HG03565 (cell line): ENCODE measurements at regions not wholly inside any gene's neighbourhood (a gene's known extent, or its start where the extent isn't known, plus 50 kb on each side); places are given as distances from the start of the nearest gene placed in this dataset.

Source experiments
- ATAC-seq: cut with Tn5 transposase; IDR thresholded peaks from one replicate; pipeline ENCODE4 v1.9.1; 2021; ENCODE audit warnings: mild to moderate bottlenecking, moderate library complexity; ENCODE audit not compliant: unreplicated experiment

- ATAC-seq, result no peak
Measured at GRCh38 chr12:92003701-92004100, 141.9 kb downstream of the BTG1 start.

- ATAC-seq, result no peak
Measured at GRCh38 chr12:92002673-92003382, 142.8 kb downstream of the BTG1 start.

- ATAC-seq, result no peak
Measured at GRCh38 chr12:92002195-92002649, 143.4 kb downstream of the BTG1 start.

GRCh38 chr12:92000597-92000996, 145.0 kb downstream of the BTG1 start:
- no peak for ATAC-seq

GRCh38 chr12:91999823-92000222, 145.8 kb downstream of the BTG1 start:
- no peak for ATAC-seq

- ATAC-seq, result no peak
Measured at GRCh38 chr12:91998316-91998715, 147.3 kb downstream of the BTG1 start.

- ATAC-seq, result no peak
Measured at GRCh38 chr12:91994208-91994797, 151.3 kb downstream of the BTG1 start.

GRCh38 chr12:91993287-91994017, 152.2 kb downstream of the BTG1 start:
- ATAC-seq, result no peak

GRCh38 chr12:91991399-91992187, 154.1 kb downstream of the BTG1 start:
- peak; percentile 57 for ATAC-seq

- ATAC-seq, result no peak
Measured at GRCh38 chr12:91990525-91990924, 155.1 kb downstream of the BTG1 start.

GRCh38 chr12:91989143-91989542, 156.5 kb downstream of the BTG1 start:
- ATAC-seq, result no peak

- ATAC-seq, result no peak
Measured at GRCh38 chr12:91988086-91988923, 157.3 kb downstream of the BTG1 start.

- no peak for ATAC-seq
Measured at GRCh38 chr12:91986084-91986483, 159.6 kb downstream of the BTG1 start.

- no peak for ATAC-seq
Measured at GRCh38 chr12:91985002-91985787, 160.5 kb downstream of the BTG1 start.

GRCh38 chr12:91984556-91984955, 161.1 kb downstream of the BTG1 start:
- ATAC-seq, result no peak

- ATAC-seq, result no peak
Measured at GRCh38 chr12:91983935-91984334, 161.7 kb downstream of the BTG1 start.

- no peak for ATAC-seq
Measured at GRCh38 chr12:91982946-91983345, 162.7 kb downstream of the BTG1 start.

- no peak for ATAC-seq
Measured at GRCh38 chr12:91980389-91980821, 165.2 kb downstream of the BTG1 start.

- no peak for ATAC-seq
Measured at GRCh38 chr12:91978143-91978542, 167.5 kb downstream of the BTG1 start.
